Jurkat, Clone E6-1 (cell line): ENCODE measurements at regions not wholly inside any gene's neighbourhood (a gene's known extent, or its start where the extent isn't known, plus 50 kb on each side); places are given as distances from the start of the nearest gene placed in this dataset.
"Not testable (repeated sequence)": the region's sequence is repeated elsewhere in the genome, so short reads cannot be mapped to it uniquely, and the experiment has no call there.

Source experiments
- DNase-seq: peaks from one replicate; pipeline ENCODE4 v3.0.0-alpha.2; 2011; ENCODE audit warnings: low read depth, low spot score
- H3K4me3 ChIP-seq: 2 replicates; pipeline ENCODE4 v1.5.1; 2011; ENCODE audit warnings: mild to moderate bottlenecking, low read length, control low read depth, moderate library complexity

DNA sequence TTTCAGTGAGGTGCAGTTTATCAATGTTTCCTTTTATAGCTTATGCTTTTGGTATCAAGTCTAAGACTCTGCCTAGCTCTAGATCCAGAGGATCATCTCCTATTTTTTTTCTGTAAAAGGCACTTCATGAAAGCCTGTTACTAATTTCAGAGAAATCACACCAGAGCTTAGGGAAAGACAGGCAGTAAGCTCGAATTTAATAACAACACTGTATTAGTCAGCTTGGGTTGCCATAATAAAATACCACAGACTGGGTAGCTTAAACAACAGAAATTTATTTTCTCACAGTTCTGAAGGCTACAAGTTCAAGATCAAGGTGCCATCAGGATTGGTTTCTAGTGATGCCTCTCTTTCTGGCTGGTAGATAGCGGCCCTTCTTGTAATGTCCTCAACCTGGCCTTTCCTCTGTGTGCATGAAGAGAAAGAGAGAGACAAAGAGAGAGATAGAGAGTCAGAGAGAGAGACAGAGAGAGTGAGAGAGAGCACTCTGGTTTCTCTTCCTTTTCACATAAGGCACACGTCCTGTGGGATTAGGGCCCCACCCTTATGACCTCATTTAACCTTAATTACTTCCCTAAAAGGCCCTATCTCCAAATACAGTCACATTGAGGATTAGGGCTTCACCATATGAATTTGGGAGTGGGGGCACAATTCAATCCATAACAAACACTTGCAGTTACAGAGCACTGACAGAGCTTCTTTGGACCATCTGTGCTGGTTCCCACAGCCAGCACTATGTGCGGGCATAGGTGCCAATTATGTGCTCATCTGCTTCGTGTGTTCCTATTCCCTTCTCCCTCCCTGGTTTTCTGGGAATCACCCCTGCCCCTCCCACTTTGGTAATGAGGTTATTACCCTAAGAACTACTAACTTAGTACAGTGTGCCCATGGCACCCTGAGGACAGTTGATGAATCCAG, 114.8 kb upstream of the MED14 start:
- no peak overlapping the region for H3K4me3 ChIP-seq
- DNase-seq = no peak

DNA sequence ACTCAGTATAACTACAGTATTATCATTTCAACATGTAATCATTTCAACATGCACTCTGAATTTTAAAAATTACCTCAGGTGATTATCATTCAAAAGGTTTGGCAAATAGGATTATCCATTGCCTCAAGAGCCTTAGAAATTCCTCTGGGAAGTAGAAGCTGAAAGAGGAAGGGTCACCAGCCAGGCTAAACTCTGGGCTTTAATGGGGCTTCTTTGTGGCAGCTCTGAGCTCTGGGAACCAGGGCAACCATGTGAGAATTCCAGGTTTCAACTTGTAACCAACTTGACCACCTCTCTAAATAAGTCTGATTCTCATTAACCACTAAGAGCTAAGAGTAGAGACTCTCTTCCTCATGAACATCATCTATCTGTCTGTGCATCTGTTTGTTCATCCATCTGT, 117.2 kb upstream of the MED14 start:
- no peak for DNase-seq
- H3K4me3 ChIP-seq = no peak overlapping the region

DNA sequence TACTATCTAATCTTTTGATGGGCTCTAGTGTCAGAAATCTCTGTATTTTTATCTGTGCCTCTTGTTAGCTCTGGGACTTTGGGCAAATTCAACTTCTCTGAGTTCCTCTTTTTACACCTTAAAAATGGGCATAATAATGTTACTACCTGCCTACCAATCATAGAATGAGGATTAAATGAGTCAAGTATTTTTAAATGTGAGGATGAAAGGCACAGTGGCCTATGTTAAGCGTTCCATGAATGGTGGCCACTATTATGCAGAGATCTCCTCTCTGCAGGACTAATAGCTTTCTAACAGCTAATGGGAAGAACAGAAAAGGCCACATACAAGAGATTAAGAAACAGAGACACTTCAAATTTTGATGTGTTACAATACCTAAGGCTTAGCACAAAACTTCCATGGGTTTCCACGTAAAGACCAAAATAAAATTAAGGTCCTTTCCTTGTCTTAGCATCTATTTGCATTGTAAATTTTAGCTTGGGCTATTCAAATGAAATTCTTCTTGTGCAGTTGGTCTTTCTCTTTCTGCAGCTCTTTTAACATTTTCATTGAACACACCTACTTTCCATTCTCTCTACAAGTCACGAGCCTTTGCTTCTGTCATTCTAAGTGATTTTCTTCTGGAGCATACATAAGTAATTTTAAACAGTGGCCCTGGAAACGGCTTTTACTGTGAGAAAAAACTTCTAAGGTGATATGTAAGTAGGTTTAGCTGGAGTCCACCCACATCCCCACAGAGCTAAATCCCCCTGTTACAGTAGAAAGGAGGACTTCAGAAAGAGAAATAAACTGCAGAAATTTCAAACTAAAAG, 117.9 kb upstream of the MED14 start:
- H3K4me3 ChIP-seq = no peak overlapping the region
- no peak for DNase-seq

- H3K4me3 ChIP-seq = no peak overlapping the region
Observed at GRCh38 chrX:40853816-40854123, 118.4 kb upstream of the MED14 start.

GRCh38 chrX:40854242-40854641, 118.9 kb upstream of the MED14 start:
- no peak overlapping the region for H3K4me3 ChIP-seq
- no peak for DNase-seq

More at GRCh38 chrX:40853816-40854123, 118.4 kb upstream of the MED14 start:
- DNase-seq = no peak

DNA sequence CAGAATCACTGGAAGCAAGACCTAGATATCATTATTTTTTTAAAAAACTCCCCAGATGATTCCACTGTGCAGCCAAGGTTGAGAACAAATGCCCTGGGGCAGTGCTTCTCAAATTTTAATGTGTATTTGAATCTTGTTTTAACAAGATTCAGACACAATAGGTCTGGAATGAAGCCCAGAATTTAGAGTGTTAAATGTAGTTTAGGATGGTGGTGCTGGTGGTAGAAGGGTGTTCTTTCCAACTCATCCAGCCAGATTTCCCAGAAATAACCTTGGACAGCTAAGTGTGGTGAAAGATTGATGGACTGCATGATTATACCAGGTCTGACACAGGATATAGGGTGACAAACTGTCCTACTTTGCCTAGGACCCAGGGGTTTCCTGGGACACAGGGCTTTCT, 120.1 kb upstream of the MED14 start:
- no peak for DNase-seq
- H3K4me3 ChIP-seq = no peak overlapping the region

GRCh38 chrX:40855932-40856515, 120.7 kb upstream of the MED14 start:
- no peak for DNase-seq

DNA sequence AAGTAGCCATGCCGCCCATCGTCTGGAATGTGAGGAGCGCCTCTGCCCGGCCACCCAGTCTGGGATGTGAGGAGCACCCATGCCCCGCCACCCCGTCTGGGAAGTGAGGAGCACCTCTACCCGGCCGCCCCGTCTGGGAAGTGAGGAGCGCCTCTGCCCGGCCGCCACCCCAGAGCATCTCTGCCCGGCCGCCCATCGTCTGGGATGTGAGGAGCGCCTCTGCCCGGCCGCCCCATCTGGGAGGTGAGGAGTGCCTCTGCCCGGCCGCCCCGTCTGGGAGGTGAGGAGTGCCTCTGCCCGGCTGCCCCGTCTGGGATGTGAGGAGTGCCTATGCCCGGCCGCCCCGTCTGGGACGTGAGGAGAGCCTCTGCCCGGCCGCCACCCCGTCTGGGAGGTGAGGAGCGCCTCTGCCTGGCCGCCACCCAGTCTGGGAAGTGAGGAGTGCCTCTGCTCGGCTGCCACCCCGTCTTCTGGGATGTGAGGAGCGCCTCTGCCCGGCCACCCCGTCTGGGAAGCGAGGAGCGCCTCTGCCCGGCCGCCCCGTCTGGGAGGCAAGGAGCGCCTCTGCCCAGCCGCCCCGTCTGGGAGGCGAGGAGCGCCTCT, 126.7 kb upstream of the MED14 start:
- H3K4me3 ChIP-seq = not testable (repeated sequence)

More at GRCh38 chrX:40855932-40856515, 120.7 kb upstream of the MED14 start:
- no peak overlapping the region for H3K4me3 ChIP-seq

GRCh38 chrX:40863260-40863659, 127.9 kb upstream of the MED14 start:
- not testable (repeated sequence) for DNase-seq, H3K4me3 ChIP-seq

More for the DNA sequence above, 126.7 kb upstream of the MED14 start:
- DNase-seq = not testable (repeated sequence)

DNA sequence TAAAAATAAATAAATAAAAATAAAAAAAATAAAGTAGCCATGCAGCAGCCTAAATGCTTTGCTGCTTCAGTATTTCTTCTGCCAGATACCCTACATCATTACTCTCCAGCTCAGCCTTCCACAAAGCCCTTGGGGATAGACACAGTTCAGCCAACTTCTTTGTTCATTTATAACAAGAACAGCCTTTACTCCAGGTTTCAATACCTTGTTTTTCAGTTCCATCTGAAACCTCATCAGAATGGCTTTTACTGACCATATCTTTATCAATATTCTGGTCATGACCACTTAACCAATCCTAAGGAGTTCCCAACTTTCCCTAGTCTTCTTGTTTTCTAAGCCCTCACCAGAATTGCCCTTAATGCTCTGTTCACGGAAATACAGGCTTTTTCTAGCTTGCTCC, 128.3 kb upstream of the MED14 start:
- DNase-seq = no peak
- H3K4me3 ChIP-seq = no peak overlapping the region

GRCh38 chrX:40864972-40865371, 129.6 kb upstream of the MED14 start:
- DNase-seq = no peak

GRCh38 chrX:40866893-40867292, 131.6 kb upstream of the MED14 start:
- DNase-seq = no peak
- no peak overlapping the region for H3K4me3 ChIP-seq

More at GRCh38 chrX:40864972-40865371, 129.6 kb upstream of the MED14 start:
- H3K4me3 ChIP-seq = no peak overlapping the region

- H3K4me3 ChIP-seq = no peak overlapping the region
- no peak for DNase-seq
Observed at GRCh38 chrX:40867352-40867751, 132.0 kb upstream of the MED14 start.

- H3K4me3 ChIP-seq = no peak overlapping the region
- no peak for DNase-seq
Observed at GRCh38 chrX:40868868-40869267, 133.5 kb upstream of the MED14 start.

DNA sequence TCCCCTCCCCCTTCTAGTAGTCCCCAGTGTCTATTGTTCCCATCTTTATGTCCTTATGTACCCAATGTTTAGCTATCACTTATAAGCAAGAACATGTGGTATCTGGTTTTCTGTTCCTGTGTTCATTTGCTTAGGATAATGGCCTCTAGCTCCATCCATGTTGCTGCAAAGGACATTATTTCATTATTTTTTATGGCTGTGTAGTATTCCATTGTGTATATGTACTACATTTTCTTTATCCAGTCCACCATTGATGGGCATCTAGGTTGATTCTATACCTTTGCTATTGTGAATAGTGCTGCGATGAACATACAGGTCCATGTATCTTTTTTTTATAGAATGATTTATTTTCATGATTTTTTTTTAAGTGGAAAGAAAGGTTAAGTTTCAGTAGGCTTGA, 135.6 kb upstream of the MED14 start:
- not testable (repeated sequence) for DNase-seq, H3K4me3 ChIP-seq

GRCh38 chrX:40871385-40872082, 136.2 kb upstream of the MED14 start:
- no peak overlapping the region for H3K4me3 ChIP-seq
- DNase-seq = no peak

DNA sequence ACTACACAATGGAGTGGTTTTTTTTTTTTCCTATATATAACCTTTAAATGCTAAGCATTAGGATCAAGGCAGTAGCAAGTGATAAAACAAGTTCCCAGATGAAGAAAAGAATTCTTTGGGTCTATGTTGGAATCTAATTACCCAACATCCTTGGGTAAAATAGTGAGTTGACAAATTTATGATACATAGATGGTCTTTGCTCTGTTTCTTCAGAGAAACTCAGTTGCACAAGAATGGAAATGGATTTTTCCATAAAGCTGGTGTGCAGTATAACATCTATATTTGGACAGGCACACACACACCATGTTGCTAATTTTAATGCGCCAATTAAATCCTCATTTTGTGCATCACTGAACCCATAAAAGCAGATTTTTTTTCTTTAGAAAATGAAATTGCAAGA, 137.0 kb upstream of the MED14 start:
- H3K4me3 ChIP-seq = no peak overlapping the region
- DNase-seq = no peak

DNA sequence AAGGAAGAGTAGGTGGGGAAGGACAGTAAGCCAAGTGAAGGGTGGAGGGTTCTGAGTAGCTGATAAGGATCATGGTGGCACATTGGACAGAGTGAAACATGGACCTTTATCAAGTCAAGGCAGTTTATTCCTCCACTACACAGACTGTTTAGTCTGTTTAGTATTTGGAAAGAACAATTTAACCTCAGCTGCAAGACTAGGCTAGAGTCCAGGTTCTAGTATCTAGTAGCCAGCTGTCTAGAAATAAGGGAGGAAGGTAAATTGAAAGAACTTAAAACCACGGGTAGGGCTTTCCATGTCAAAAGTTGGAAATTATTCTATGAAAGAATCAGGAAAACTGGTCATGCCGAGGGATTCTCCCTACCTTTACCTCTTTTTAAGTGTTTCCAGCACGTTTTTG, 140.1 kb upstream of the MED14 start:
- H3K4me3 ChIP-seq = no peak overlapping the region
- DNase-seq = no peak

DNA sequence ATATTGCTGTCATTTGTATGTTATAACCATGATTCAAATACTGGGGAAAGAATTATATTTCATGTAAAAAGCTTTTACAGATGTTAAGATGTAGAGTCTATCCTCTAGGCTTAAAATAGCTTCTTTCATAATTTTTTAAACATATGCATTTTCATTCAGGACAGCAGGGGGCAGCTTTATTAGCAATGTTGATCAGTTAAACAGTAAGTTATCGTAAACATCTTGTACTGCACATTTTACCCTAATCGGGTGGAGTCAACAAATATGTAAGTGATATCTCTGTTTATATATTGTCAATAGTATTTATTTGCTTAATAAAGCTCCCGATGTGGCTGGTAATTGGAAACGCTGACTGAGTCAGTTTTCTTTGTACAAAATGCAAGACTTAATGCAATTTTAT, 142.5 kb upstream of the MED14 start:
- peak; percentile 18 for DNase-seq
- no peak overlapping the region for H3K4me3 ChIP-seq
